OCI-LY3 (cell line): ENCODE measurements at regions not wholly inside any gene's neighbourhood (a gene's known extent, or its start where the extent isn't known, plus 50 kb on each side); places are given as distances from the start of the nearest gene placed in this dataset.

ENCODE experiments used
- CTCF ChIP-seq: fragments of 200-600, 300-600 bp; sonication (generic); IDR thresholded peaks from 2 replicates; pipeline ENCODE4 v1.5.1; 2014; ENCODE audit warnings: antibody characterized with exemption, low read length, low read depth
- EZH2phosphoT487 ChIP-seq: fragments of 200-600 bp; shearing (Covaris generic); IDR thresholded peaks from 2 replicates; pipeline ENCODE4 v1.6.1; 2018; ENCODE audit warnings: antibody characterized with exemption, mixed run types, low read depth

GRCh38 chr1:37233606-37234005 lies 199.3 kb upstream of the GRIK3 start:
- TF ChIP-seq CTCF (no peak), EZH2phosphoT487 (no peak)
